Occipital lobe (tissue), 1 donor: ENCODE measurements at regions not wholly inside any gene's neighbourhood (a gene's known extent, or its start where the extent isn't known, plus 50 kb on each side); places are given as distances from the start of the nearest gene placed in this dataset.
"Not testable (repeated sequence)": the region's sequence is repeated elsewhere in the genome, so short reads cannot be mapped to it uniquely, and the experiment has no call there.

Experiments
- DNase-seq: peaks from one replicate; lab custom pipeline; 2025; lab: John Stamatoyannopoulos, UW

- no peak for DNase-seq
Observed at GRCh38 chr3:166829896-166830295, 550.2 kb downstream of the ZBBX start.

GRCh38 chr3:166818464-166818863, 561.6 kb downstream of the ZBBX start:
- no peak for DNase-seq

- not testable (repeated sequence) for DNase-seq
Observed at GRCh38 chr3:166817269-166817668, 562.8 kb downstream of the ZBBX start.

GRCh38 chr3:166810741-166811445, 569.2 kb downstream of the ZBBX start:
- no peak for DNase-seq

GRCh38 chr3:166809520-166809919, 570.6 kb downstream of the ZBBX start:
- no peak for DNase-seq

- DNase-seq = no peak
Observed at GRCh38 chr3:166788936-166789335, 591.2 kb downstream of the ZBBX start.

- DNase-seq = no peak
Observed at GRCh38 chr3:166785876-166786275, 594.2 kb downstream of the ZBBX start.

GRCh38 chr3:166783206-166783605, 596.9 kb downstream of the ZBBX start:
- DNase-seq = no peak

- DNase-seq = no peak
Observed at GRCh38 chr3:166764698-166765318, 615.3 kb downstream of the ZBBX start.

GRCh38 chr3:166759736-166760513, 620.2 kb downstream of the ZBBX start:
- DNase-seq = no peak

GRCh38 chr3:166752214-166752613, 627.9 kb downstream of the ZBBX start:
- no peak for DNase-seq

GRCh38 chr3:166743481-166744134, 636.5 kb downstream of the ZBBX start:
- no peak for DNase-seq

GRCh38 chr3:166734734-166735133, 645.4 kb downstream of the ZBBX start:
- DNase-seq = no peak

- DNase-seq = no peak
Observed at GRCh38 chr3:166731701-166732100, 648.4 kb downstream of the ZBBX start.

GRCh38 chr3:166721466-166721865, 658.6 kb downstream of the ZBBX start:
- DNase-seq = no peak

GRCh38 chr3:166714206-166714605, 665.9 kb downstream of the ZBBX start:
- DNase-seq = no peak

GRCh38 chr3:166713787-166714186, 666.3 kb downstream of the ZBBX start:
- no peak for DNase-seq

- no peak for DNase-seq
Observed at GRCh38 chr3:166706094-166706493, 674.0 kb downstream of the ZBBX start.

- no peak for DNase-seq
Observed at GRCh38 chr3:166697495-166697894, 682.6 kb downstream of the ZBBX start.

GRCh38 chr3:166696103-166696502, 684.0 kb downstream of the ZBBX start:
- no peak for DNase-seq

GRCh38 chr3:166688665-166689064, 691.4 kb downstream of the ZBBX start:
- DNase-seq = no peak

- DNase-seq = no peak
Observed at GRCh38 chr3:166685246-166685645, 694.9 kb downstream of the ZBBX start.
